Hematopoietic multipotent progenitor cell treated with erythropoietin and hydrocortisone succinate and interleukin-3 and kit ligand, for 15 days (in vitro differentiated cells): ENCODE measurements at regions not wholly inside any gene's neighbourhood (a gene's known extent, or its start where the extent isn't known, plus 50 kb on each side); places are given as distances from the start of the nearest gene placed in this dataset.
A peak's percentile ranks its signal among the peaks of the same experiment; 100 is the strongest.
"Not testable (repeated sequence)": the region's sequence is repeated elsewhere in the genome, so short reads cannot be mapped to it uniquely, and the experiment has no call there.

ENCODE experiments used
- DNase-seq: peaks from one replicate; pipeline ENCODE4 v3.0.0-alpha.2; 2015; ENCODE audit warnings: low spot score

DNA sequence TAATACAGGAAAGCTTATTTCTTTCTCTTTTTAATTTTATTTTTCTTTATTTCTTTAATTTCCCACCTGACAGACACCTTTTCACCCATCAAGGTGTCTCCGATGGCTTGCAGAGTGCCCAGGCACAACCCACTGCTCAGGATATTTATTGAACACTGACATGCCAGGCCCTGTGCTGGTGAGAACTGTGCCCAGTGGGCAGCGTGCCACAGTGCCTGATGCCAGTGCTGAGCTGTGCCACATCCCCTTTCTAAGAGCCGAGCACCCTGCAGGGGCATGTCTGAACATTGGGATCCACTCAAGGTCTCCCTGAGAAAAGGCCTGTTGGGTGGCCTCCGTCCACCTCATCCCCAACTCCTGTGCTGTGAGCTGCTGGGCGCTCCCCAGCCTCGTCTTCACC, 158.6 kb upstream of the RAB6C start:
- DNase-seq: no peak

DNA sequence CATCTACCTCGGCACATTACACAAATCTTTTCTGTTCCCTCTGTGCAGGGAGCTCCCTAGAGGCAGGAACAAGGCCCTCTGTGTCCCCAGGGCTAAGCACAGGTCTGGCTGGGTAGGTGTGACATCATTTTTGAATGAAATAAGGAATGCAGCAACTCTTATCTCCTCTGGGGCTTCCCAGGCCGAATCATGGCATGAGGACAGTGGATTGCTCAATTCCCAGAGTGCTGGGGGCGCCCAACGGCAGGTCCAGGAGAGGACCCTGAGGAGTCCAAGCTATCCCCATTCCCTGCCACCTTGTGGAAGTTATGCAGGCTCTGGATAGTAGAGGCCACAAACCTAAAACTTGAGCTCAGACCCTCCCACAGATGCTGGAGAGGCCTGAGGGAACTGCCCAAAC, 158.0 kb upstream of the RAB6C start:
- no peak for DNase-seq

DNA sequence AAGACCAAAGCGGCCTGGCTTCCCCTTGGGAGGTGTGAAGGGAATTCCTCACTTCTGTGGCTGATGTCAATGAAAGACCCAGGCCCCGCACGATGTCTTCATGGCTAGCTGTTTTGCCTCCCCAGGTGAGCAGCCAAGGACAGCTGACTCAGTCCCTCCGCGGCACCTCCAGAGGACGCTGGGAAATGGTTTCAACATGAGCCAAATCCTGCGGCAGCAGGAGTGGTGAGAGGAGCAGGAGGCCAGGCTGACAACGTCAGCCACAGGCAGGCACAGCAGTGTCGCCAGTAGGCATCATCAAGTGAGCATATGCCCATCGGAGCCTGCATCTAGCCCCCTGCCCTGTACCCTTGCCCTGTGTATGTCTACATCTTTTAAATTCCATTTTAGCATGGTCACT, 156.4 kb upstream of the RAB6C start:
- DNase-seq: no peak

GRCh38 chr2:129827311-129828090, 152.0 kb upstream of the RAB6C start:
- no peak for DNase-seq

DNA sequence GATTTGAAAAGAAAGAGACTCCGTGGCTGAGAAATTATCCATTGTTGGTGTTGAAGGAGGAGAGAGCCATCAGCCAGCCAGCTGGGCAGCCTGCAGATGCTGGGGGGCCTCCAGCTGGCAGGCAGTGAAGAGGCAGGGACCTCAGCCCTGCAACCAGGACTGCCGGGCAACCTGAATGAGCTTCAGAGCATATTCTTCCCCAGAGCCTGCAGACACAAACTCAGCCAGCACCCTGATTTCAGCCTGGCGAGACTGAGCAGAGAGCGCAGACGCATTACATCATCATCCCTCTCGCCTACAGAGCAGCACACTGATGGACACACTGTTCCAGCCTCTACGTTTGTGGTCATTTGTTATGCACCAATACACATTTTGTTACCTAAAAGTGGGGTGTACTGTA, 150.7 kb upstream of the RAB6C start:
- DNase-seq: no peak

GRCh38 chr2:129829588-129829987, 149.9 kb upstream of the RAB6C start:
- DNase-seq: no peak

GRCh38 chr2:129831018-129831417, 148.4 kb upstream of the RAB6C start:
- no peak for DNase-seq

- DNase-seq: not testable (repeated sequence)
Observed at GRCh38 chr2:129833465-129833864, 146.0 kb upstream of the RAB6C start.

DNA sequence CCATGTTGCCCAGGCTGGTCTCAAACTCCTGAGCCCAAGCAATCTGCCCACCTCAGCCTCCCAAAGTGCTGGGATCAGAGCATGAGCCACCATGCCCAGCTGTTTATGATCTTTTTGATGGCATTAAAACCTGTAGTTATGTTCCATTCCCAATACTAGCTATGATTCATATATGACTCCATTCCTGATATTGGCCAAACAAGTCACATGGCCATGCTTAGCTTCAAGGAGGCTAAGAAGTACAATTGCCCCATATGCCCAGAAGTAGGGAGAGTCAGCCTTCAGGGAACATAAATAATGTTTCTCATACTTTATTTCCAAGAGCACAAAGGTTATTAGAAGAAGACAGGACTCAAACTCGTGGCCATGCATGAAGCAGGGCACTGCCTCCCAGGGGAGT, 132.4 kb upstream of the RAB6C start:
- DNase-seq: no peak

GRCh38 chr2:129849559-129850160, 129.8 kb upstream of the RAB6C start:
- DNase-seq: peak; percentile 69

DNA sequence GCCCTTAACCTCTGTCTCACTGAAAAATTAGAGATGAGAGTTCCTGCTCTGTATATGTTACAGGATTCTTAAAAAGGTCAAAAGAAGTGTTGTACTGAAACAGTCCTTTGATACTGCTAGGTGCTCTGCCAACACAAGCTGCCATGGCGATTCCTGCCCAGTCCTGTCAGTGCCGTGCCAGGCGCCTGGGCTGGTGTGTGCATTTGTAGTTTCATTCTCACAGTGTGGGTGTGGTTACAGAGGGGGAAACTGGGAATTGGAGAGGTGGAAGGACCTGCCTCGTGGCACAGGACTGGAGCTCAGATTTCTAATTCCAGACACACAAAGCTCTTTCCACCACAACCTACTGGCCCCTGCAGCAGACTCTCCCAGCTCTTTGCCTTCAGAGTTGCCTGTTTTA, 122.3 kb upstream of the RAB6C start:
- DNase-seq: no peak

DNA sequence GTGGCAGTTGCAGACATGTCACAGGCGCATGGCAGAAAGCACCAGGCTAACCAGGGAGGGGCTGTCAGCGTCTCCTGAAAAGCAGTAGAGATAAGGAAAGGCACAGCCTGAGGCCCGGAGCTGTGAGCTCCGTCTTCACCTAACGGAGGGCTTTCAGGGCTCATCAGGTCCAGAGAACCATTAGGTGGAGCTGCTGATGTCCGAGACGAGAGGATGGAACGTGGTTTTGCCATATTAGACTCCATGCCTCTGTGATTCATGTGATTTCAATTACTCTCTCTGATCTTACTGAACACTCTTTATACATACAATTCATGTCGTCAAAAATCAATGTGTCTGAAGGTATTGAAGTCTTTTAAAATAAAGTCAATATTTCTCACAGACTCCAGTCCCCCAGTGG, 120.3 kb upstream of the RAB6C start:
- no peak for DNase-seq

- DNase-seq: no peak
Observed at GRCh38 chr2:129860088-129860487, 119.4 kb upstream of the RAB6C start.

DNA sequence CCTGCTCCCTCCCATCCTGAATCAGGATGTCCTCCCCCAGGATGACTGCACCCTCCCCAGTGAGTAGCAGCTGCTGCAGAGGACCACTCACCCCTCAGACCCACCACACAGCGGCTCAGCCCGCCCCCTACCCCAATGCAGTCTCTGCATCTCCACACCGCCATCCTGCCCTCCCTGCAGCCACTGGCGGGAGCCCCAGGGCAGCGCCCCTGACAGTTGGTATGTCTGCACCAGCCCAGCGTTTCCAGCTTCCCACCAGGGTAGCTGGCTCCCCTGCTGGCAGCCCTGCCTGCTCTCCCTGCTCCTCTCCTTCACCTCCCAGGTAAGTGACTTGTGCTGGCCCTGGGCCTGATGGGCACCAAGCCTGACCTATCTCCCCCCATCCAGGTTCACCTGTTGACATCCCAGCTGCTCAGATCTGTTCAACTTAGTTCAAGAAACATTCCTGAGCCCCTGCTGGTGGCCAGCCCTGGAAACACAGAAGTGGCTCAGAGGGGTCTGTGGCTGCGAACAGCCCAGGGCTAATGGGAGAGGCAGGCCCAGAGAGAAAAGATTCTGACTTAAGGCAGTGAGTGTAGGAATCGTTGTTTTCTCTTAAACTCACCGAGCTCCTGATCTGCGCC, 117.7 kb upstream of the RAB6C start:
- DNase-seq: no peak

- no peak for DNase-seq
Observed at GRCh38 chr2:129862668-129863067, 116.8 kb upstream of the RAB6C start.

GRCh38 chr2:129863350-129863749, 116.1 kb upstream of the RAB6C start:
- no peak for DNase-seq

- no peak for DNase-seq
Observed at GRCh38 chr2:129864719-129865118, 114.7 kb upstream of the RAB6C start.

DNA sequence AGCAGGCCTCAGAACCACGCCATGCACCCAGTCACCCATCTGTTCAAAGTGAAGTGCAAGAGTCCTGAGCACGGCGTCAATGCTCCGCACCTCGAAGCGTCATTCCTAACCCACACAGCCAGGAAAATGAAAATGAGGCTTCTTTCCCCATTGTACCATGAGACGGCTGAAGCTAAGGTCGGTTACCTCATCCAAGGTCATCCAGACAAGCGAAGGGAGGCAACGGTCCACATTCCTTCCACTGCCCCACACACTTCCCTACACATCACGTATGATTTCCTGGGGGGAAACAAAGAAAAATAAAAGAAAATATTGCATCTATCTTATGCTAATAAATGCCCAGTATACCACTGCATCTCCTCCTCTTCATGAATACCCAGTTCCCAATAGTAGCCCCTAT, 113.5 kb upstream of the RAB6C start:
- no peak for DNase-seq

DNA sequence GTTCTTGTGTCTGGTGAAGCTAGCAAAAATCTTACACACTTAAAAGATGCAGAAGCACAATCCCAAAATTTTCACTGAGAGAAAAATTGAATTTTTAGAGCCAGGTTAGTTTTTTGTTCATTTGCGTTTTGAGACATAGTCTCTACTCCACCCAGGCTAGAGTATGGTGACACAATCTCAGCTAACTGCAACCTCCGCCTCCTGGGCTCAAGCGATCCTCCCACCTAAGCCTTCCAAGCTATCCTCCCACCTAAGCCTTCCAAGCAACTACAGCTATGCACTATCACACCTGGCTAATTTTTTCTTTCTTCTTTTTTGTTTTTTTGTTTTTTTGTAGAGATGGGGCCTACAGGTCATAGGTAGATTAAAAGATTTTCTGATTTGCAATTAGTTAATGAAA, 113.1 kb upstream of the RAB6C start:
- no peak for DNase-seq

DNA sequence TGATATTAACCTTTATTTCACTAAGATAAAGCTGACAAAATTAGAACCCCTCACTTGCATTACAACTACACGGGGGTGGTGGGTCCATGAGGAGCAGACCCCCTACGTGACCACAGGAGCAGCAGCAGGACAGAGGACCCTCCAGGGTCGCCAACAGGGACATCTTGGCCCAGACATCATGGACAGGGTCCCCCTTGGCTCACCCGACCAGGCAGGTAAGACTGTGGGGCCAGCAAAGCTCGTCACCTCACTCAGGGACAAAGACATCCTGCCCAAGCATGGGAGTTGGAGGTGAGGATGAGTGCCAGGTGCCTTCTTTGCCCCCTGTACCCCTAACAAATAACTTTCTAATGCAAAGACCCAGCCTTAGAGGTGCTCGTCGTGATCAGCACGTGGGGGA, 111.3 kb upstream of the RAB6C start:
- DNase-seq: no peak

DNA sequence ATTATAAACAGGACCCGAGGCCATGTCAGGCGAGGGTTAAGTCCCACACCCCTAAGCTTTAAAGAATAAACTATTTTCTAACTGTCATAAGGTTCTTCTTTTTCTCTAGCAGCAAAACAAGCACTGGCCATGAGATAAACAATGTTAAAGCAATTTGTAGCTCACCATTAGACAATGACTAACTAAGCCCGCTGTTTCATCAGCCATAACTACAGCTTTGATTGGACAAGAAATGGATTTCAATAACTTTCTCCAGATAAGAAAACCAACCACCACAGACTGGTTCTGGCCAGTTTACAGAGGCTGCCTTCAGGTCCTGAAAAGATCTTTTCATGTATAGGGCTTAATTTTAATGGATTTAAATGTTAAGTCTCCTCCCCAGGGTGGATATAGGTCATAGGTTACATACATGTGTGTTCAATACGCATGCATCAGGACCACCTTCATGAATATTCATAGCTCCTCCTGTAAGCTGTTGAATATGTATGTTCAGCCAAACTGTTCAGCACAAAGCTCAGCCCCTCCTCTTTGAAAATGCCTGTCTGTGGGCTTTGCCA, 108.7 kb upstream of the RAB6C start:
- no peak for DNase-seq

- no peak for DNase-seq
Observed at GRCh38 chr2:129872446-129872845, 107.0 kb upstream of the RAB6C start.

DNA sequence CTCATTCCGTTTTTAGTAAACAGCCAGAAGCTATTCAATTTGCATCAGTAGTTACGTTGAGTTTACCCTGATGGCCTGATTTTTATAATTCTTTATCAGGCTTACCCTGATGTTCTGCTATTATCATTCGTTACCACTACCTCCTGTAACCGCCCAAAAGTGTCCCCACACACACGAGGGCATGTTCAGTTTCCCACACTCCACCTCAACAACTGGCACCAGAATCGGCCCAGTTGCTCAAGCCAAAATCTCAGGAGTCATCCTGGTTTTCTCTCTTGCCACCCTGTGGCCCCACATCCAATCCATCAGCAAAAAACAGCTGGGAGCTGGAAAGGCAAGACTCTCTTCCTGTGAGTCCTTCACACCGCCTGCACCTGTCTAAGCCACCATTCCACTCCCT, 102.9 kb upstream of the RAB6C start:
- DNase-seq: no peak
